HepG2 (cell line): ENCODE measurements at regions not wholly inside any gene's neighbourhood (a gene's known extent, or its start where the extent isn't known, plus 50 kb on each side); places are given as distances from the start of the nearest gene placed in this dataset.

ENCODE experiments used
- ATAC-seq: fragments of 200-7000 bp; cut with Tn5 transposase; 3 replicates; pipeline ENCODE4 v1.9.1; 2020; ENCODE audit warnings: mild to moderate bottlenecking, moderate library complexity
- BruUV-seq: library from RNA; stranded (reverse); fragments of 400-500 nt; replicated peaks from 2 replicates; lab custom pipeline; 2021; lab: Mats Ljungman, UMichigan
- CTCF ChIA-PET: fragments of 300-600 bp; formaldehyde crosslinking; extraction: SDS; loops from one replicate; lab custom pipeline; 2021; ENCODE audit warnings: low total read pairs, inconsistent platforms, low intra/inter-chr PET ratio; lab: Yijun Ruan, JAX
- POLR2A ChIA-PET: fragments of 350-600 bp; sonication (Branson Sonifier 250); formaldehyde crosslinking; loops from one replicate; lab custom pipeline; 2020; ENCODE audit warnings: antibody characterized with exemption, inconsistent platforms; lab: Yijun Ruan, JAX
- DNase-seq: peaks from one replicate; pipeline ENCODE4 v3.0.0-alpha.2; 2015; ENCODE audit warnings: low spot score
- FAIRE-seq: peaks from 3 replicates; lab custom pipeline; 2011; peaks lifted over from hg19 to GRCh38; lab: Jason Lieb, UNC
- H2AFZ ChIP-seq: one replicate; pipeline ENCODE4 v1.6.1; 2011; ENCODE audit warnings: low read length, inconsistent platforms
- H3K27ac ChIP-seq: fragments of 300-600 bp; 3 replicates; pipeline ENCODE4 v1.8.0; 2011; ENCODE audit warnings: mixed run types, mild to moderate bottlenecking, mixed read lengths, low read length, inconsistent platforms; ENCODE audit not compliant: insufficient read depth; ENCODE audit errors: extremely low read length
- H3K27me3 ChIP-seq, 2 experiments: fragments of 200-600 bp in 1 of 2; 2 replicates in 1 of 2; 3 replicates in 1 of 2; pipeline versions ENCODE4 v1.6.0 to v1.8.0; 2011; ENCODE audit warnings: low read length in 2 of 2, mild to moderate bottlenecking in 2 of 2, moderate library complexity in 2 of 2, inconsistent platforms in 1 of 2; ENCODE audit not compliant: insufficient read depth in 2 of 2, control insufficient read depth in 1 of 2
- H3K36me3 ChIP-seq, 2 experiments: fragments of 200-600 bp in 1 of 2; replicated peaks in 1 of 2; 2 replicates in 1 of 2; 3 replicates in 1 of 2; pipeline versions ENCODE4 v1.5.1 to v1.8.0; 2011; ENCODE audit warnings: low read length in 2 of 2, inconsistent platforms in 1 of 2; ENCODE audit not compliant: insufficient read depth in 2 of 2, control insufficient read depth in 1 of 2
- H3K4me1 ChIP-seq: 2 replicates; pipeline ENCODE4 v1.5.1; 2012; ENCODE audit warnings: low read length, inconsistent platforms; ENCODE audit not compliant: insufficient read depth
- H3K4me2 ChIP-seq: 2 replicates; pipeline ENCODE4 v1.6.0; 2011; ENCODE audit warnings: low read depth, low read length, inconsistent platforms
- H3K4me3 ChIP-seq, 3 experiments: fragments of 200-600 bp in 1 of 3; sonication (generic), shearing (Covaris generic) in 1 of 3; replicated peaks in 1 of 3; 2 replicates each; pipeline ENCODE4 v1.5.1; 2011 to 2016; ENCODE audit warnings: low read length in 3 of 3, inconsistent platforms in 2 of 3, low read depth in 2 of 3, mild to moderate bottlenecking in 2 of 3, control low read depth in 1 of 3, mixed read lengths in 1 of 3; ENCODE audit not compliant: insufficient read depth in 1 of 3
- H3K79me2 ChIP-seq: one replicate; pipeline ENCODE4 v1.6.1; 2011; ENCODE audit warnings: low read length, inconsistent platforms; ENCODE audit not compliant: insufficient read depth
- H3K9ac ChIP-seq: 2 replicates; pipeline ENCODE4 v1.6.0; 2011; ENCODE audit warnings: mild to moderate bottlenecking, low read depth, low read length, inconsistent platforms; ENCODE audit not compliant: insufficient read depth
- H3K9me3 ChIP-seq: 2 replicates; pipeline ENCODE4 v1.5.1; 2012; ENCODE audit warnings: mild to moderate bottlenecking, low read length
- H4K20me1 ChIP-seq: 2 replicates; pipeline ENCODE4 v1.6.0; 2011; ENCODE audit warnings: inconsistent platforms, mild to moderate bottlenecking, low read length, moderate library complexity; ENCODE audit not compliant: insufficient read depth
- CEBPZ ChIP-seq: IDR thresholded peaks from 2 replicates; pipeline ENCODE4 v1.6.1; 2012; ENCODE audit warnings: low read length, improper control_type of control experiment
- KLF13 ChIP-seq: sonication (generic); formaldehyde crosslinking; IDR thresholded peaks from 2 replicates; pipeline ENCODE4 v1.4.0; 2020; ENCODE audit warnings: mild to moderate bottlenecking, missing genetic modification reagents
- MEIS2 ChIP-seq: sonication (generic); formaldehyde crosslinking; IDR thresholded peaks from 2 replicates; pipeline ENCODE4 v1.9.0; 2021; ENCODE audit warnings: mild to moderate bottlenecking, missing genetic modification reagents
- ZNF160 ChIP-seq: sonication (generic); formaldehyde crosslinking; IDR thresholded peaks from 2 replicates; pipeline ENCODE4 v1.8.0; 2022; ENCODE audit warnings: mild to moderate bottlenecking, inconsistent platforms, missing genetic modification reagents
- ZNF407 ChIP-seq: sonication (generic); formaldehyde crosslinking; IDR thresholded peaks from one replicate; pipeline ENCODE4 v1.5.1; 2020; ENCODE audit warnings: mild to moderate bottlenecking, missing genetic modification reagents; ENCODE audit errors: not compliant biosample characterization
- ZUFSP ChIP-seq: sonication (generic); formaldehyde crosslinking; IDR thresholded peaks from 2 replicates; pipeline ENCODE4 v1.9.0; 2021; ENCODE audit warnings: missing genetic modification reagents, mild to moderate bottlenecking, borderline replicate concordance
- WGBS: methylation state at CpG from one replicate; pipeline ENCODE4 v1.1.6; 2017; ENCODE audit warnings: low lambda C conversion rate; 5-methylcytosine and 5-hydroxymethylcytosine counted together
- in situ Hi-C: cut with HindIII; loops from 2 replicates; pipeline ENCODE4 v1.10.0; 2017; ENCODE audit warnings: low pct_unique_long_range_greater_than_20kb; ENCODE audit not compliant: extremely low pct_ligation_motif_present
- intact Hi-C: fragments of 100-400 bp; cut with micrococcal nuclease; formaldehyde crosslinking; loops from one replicate; pipeline ENCODE4 v1.10.0; 2022; ENCODE audit not compliant: unreplicated experiment

GRCh38 chr1:38178216-38178615 lies 131.6 kb upstream of the POU3F1 start:
- CTCF ChIA-PET = no interaction called here
- Histone ChIP-seq H3K4me3 (no peak overlapping the region), H3K9me3 (no peaks in the 10 kb centered on the region), H3K4me2 (no peak overlapping the region), H3K79me2 (no peaks in the 10 kb centered on the region), H3K36me3 (no peaks in the 10 kb centered on the region), H2AFZ (no peak overlapping the region), H4K20me1 (no peaks in the 10 kb centered on the region), H3K27me3 (peaks cover 0 to 17% of the 10 kb centered on the region in 2 experiments; a peak in 3 of 5 replicates), H3K9ac (no peak overlapping the region), H3K4me1 (peaks cover 10% of the 10 kb centered on the region; the same call in 1 of the 2 replicates), H3K27ac (no peak overlapping the region)
- TF ChIP-seq ZUFSP = no peak
- TF ChIP-seq ZNF407 (CRISPR knock-in tag) = no peak
- no peak for TF ChIP-seq MEIS2 (CRISPR knock-in tag)
- no peak for TF ChIP-seq KLF13
- no peak for TF ChIP-seq CEBPZ
- no peak for TF ChIP-seq ZNF160
- ATAC-seq = no peak
- WGBS = 46% methylated on average over 6 of the region's 6 CpGs
- in situ Hi-C loops = no loop called here
- no TSS peak for BruUV-seq
- intact Hi-C loops = no loop called here
- DNase-seq = no peak
- no peak for FAIRE-seq
- POLR2A ChIA-PET = no interaction called here
